BLaER1 treated with 17β-estradiol and CSF1 and Interleukin-3, amounts not matched to agents 10 nM and 100 nM (cell line): ENCODE measurements at regions not wholly inside any gene's neighbourhood (a gene's known extent, or its start where the extent isn't known, plus 50 kb on each side); places are given as distances from the start of the nearest gene placed in this dataset.
"Not testable (repeated sequence)": the region's sequence is repeated elsewhere in the genome, so short reads cannot be mapped to it uniquely, and the experiment has no call there.

Source experiments
- H3K27ac ChIP-seq, 11 experiments: shearing (Covaris generic); formaldehyde crosslinking; 2 replicates each; pipeline ENCODE4 v1.8.1; 2022
- H3K27me3 ChIP-seq, 11 experiments: shearing (Covaris generic); formaldehyde crosslinking; 2 replicates each; pipeline ENCODE4 v1.8.1; 2022
- H3K36me3 ChIP-seq, 11 experiments: shearing (Covaris generic); formaldehyde crosslinking; 2 replicates each; pipeline ENCODE4 v1.8.1; 2022
- H3K4me1 ChIP-seq, 10 experiments: shearing (Covaris generic); formaldehyde crosslinking; 2 replicates each; pipeline ENCODE4 v1.8.1; 2022
- H3K4me2 ChIP-seq, 11 experiments: shearing (Covaris generic); formaldehyde crosslinking; 2 replicates each; pipeline ENCODE4 v1.8.1; 2022
- H3K4me3 ChIP-seq, 10 experiments: shearing (Covaris generic); formaldehyde crosslinking; 2 replicates each; pipeline ENCODE4 v1.8.1; 2022
- H3K9ac ChIP-seq, 11 experiments: shearing (Covaris generic); formaldehyde crosslinking; 2 replicates each; pipeline ENCODE4 v1.8.1; 2022
- H3K9me3 ChIP-seq, 11 experiments: shearing (Covaris generic); formaldehyde crosslinking; replicated peaks in 1 of 11; 2 replicates each; pipeline ENCODE4 v1.8.1; 2022
- H4K20me1 ChIP-seq, 11 experiments: shearing (Covaris generic); formaldehyde crosslinking; 2 replicates each; pipeline ENCODE4 v1.8.1; 2022
- Cebpa-rat ChIP-seq, 11 experiments: shearing (Covaris generic); IDR thresholded peaks; 2 replicates each; pipeline ENCODE4 v1.8.1; 2022

DNA sequence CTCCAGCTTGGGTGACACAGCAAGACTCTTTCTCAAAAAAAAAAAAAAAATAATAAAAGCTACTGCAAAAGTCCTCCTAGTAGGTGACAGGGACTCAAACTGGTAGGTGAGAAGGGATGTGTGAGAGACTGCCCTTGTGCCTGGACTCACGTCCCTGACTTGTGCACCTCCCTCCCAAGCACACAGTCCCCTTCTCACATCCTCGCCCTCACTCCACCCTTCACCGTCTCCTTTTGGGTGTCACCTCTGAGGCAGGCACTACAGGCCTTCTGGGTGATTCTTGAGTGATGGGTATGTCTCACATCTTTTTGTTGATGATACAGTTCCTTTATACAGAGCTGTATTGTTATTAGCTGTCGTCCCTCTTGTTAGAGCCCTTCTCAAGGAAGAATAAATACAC is 170.5 kb downstream of the TM9SF2 start:
- Histone ChIP-seq H3K36me3 (no peaks in the 10 kb centered on the region), H3K9me3 (peaks cover 0 to 7% (median 0%) of the 10 kb centered on the region in 11 experiments; a peak in 4 of 22 replicates), H3K27ac (no peak overlapping the region), H3K9ac (no peak overlapping the region), H3K4me3 (no peak overlapping the region), H3K27me3 (no peaks in the 10 kb centered on the region), H4K20me1 (no peaks in the 10 kb centered on the region), H3K4me1 (no peaks in the 10 kb centered on the region; a peak in 1 of 20 replicates), H3K4me2 (no peak overlapping the region)
- no peak for TF ChIP-seq Cebpa-rat (IDR thresholded peaks at IDR 0.05)

DNA sequence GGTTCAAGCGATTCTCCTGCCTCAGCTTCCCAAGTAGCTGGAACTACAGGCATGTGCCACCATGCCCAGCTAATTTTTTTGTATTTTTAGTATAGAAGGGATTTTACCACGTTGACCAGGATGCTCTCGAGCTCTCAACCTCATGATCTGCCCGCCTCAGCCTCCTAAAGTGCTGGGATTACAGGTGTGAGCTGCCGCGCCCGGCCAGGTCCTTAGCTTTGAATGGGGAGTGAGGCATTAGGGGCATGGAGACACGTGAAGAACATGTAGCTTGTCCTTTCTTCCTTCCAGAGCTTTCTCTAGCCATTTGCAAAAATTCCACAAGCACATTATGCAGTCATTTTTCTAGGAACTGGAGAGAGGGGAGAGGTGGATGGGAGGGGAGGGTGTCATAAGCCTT is 167.8 kb downstream of the TM9SF2 start:
- not testable (repeated sequence) for H3K4me3 ChIP-seq, H3K27ac ChIP-seq, H3K4me1 ChIP-seq, H3K27me3 ChIP-seq, H4K20me1 ChIP-seq, H3K4me2 ChIP-seq, H3K9ac ChIP-seq, H3K9me3 ChIP-seq, H3K36me3 ChIP-seq

DNA sequence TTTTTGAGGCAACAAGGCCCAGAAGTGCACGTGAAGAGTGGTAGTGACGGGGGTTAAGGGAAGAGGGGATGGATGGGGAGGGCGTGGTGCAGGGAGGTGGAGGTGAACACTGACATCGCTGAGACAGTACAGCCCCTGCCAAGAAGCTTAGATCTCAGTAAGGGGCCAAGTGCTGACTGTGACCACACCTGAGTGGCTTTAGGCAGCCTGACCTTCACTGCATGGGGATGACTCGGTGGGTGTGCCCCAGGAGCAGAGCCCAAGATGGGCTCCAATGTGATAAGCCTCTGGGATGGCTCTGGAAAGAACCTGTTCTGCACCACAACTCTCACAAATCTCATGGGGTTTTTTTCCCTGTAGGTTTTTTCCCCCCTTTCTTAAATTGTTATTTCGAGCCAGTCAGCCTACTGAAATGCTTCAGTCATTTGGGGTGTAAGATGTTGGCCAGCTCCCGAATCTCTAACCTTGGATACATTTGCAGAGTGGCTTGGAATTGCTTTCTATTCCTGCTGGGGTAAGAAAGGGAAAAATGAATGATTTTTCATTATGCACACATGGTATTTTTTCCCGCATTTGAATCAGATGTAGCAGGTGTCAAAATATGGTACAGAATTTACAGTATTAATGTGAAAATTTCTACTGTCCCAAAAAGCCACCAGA is 165.0 kb downstream of the TM9SF2 start:
- H3K4me1 ChIP-seq, result no peaks in the 10 kb centered on the region
- H3K4me3 ChIP-seq, result no peak overlapping the region
- H3K9me3 ChIP-seq, result no peaks in the 10 kb centered on the region
- H3K27me3 ChIP-seq, result no peaks in the 10 kb centered on the region; a peak in 1 of 22 replicates
- H3K9ac ChIP-seq, result no peak overlapping the region
- no peak overlapping the region for H3K27ac ChIP-seq
- no peak overlapping the region for H3K4me2 ChIP-seq
- no peaks in the 10 kb centered on the region for H3K36me3 ChIP-seq
- no peaks in the 10 kb centered on the region for H4K20me1 ChIP-seq
- TF ChIP-seq Cebpa-rat (IDR thresholded peaks at IDR 0.05), result no peak

DNA sequence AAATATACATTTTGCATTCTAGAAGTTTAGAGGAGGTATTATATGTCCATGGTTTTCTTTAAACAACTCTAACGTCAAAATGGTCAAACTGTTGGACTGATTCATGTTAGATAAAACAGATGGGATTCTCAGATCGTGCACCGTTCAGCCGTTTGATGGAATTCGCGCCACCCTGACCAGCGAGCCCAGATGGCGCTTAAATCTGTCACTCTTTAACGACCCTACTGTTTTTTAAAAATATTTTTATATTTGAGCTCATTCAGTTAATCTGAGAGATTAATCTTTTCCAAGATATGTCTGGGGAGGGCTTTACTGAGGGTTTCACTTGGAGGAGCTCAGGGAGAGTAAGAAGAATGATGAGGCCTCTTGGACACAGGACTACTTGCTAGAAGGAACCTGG is 164.4 kb downstream of the TM9SF2 start:
- H4K20me1 ChIP-seq, result no peaks in the 10 kb centered on the region
- H3K4me1 ChIP-seq, result no peaks in the 10 kb centered on the region
- TF ChIP-seq Cebpa-rat (IDR thresholded peaks at IDR 0.05), result no peak
- no peak overlapping the region for H3K9ac ChIP-seq
- H3K4me3 ChIP-seq, result no peak overlapping the region
- no peaks in the 10 kb centered on the region; a peak in 1 of 22 replicates for H3K27me3 ChIP-seq
- H3K36me3 ChIP-seq, result no peaks in the 10 kb centered on the region
- H3K9me3 ChIP-seq, result no peaks in the 10 kb centered on the region
- no peak overlapping the region for H3K27ac ChIP-seq
- no peak overlapping the region for H3K4me2 ChIP-seq

DNA sequence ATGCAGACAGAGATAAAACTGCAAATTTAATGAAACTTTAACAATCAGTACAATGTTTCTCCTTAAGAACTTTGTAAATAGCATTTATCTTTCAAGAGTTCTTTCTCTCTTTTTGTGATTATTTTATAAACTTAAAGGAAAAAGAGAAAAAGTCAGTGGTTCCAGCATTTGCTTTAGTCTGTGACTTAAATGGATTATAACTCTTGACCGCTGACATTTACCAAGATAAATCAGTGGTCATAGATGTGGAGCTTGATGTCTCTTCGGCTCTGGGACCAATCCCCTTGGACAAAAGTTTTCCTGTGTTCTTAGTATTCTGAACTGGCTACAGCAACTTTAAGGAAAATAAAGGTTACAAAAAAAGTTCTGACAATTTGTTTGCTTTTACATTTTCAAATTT is 162.6 kb downstream of the TM9SF2 start:
- H3K36me3 ChIP-seq, result no peaks in the 10 kb centered on the region
- no peak overlapping the region for H3K9ac ChIP-seq
- no peaks in the 10 kb centered on the region for H3K9me3 ChIP-seq
- H4K20me1 ChIP-seq, result no peaks in the 10 kb centered on the region
- no peak overlapping the region for H3K4me3 ChIP-seq
- TF ChIP-seq Cebpa-rat (IDR thresholded peaks at IDR 0.05), result no peak
- H3K4me1 ChIP-seq, result peaks cover 0 to 6% (median under 1%) of the 10 kb centered on the region in 10 experiments; a peak in 4 of 20 replicates
- no peak overlapping the region for H3K4me2 ChIP-seq
- no peak overlapping the region for H3K27ac ChIP-seq
- peaks cover 0 to 15% (median 0%) of the 10 kb centered on the region in 11 experiments; a peak in 7 of 22 replicates for H3K27me3 ChIP-seq

DNA sequence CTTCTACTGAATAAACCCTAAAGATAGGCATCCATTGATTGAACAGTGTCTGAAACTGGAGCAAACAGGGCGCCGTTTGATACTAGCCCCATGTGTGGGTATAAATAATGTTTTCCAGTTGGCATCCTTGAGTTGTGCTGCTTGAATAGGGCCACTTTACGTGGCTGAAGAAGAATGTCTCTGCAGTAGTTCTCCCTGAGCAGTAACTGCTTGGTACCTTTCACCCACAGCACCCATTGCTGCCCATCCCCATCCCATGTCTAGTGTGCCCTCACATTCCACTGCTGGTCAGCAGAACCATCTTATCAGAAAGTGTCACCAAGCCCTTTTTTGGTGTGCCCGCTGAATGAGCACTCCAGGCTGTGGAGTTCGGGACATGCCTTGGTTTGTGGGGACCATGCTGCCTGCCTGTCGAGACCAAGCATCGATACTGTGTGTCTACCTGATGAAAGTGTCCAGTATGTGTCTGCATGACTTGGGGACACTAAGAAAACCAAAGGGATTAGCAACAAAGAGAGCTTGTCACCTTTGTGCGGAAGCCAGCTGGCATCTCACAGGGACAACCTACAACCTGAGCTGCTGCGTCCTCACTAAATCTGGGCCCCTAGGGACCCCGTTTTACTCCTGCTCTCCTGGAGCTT is 162.0 kb downstream of the TM9SF2 start:
- no peak overlapping the region for H3K4me2 ChIP-seq

DNA sequence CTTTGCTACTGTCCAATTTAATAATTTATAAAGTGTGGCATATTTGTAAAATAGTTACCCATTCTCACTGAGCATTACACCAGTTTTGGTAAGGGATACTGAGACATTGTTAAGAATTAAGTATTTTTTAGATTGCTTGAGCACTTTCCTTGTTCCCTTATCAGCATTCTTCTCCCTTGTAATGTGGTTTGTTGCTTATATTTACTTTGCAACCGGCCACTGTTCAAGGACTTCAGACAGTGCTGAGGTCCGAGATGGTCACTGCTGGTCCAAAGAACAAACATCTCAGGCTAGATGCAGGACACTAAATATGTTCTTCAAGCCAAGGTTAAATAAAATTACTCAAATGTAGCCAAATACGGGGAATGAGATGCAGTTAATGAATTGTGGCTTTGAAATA is 161.4 kb downstream of the TM9SF2 start:
- Histone ChIP-seq H3K36me3 (no peaks in the 10 kb centered on the region), H3K9ac (no peak overlapping the region), H3K9me3 (no peaks in the 10 kb centered on the region), H3K4me2 (no peak overlapping the region), H3K27ac (no peak overlapping the region), H3K4me1 (peaks cover 3 to 17% (median 9%) of the 10 kb centered on the region in 10 experiments; a peak in 14 of 20 replicates), H4K20me1 (no peaks in the 10 kb centered on the region), H3K4me3 (no peak overlapping the region), H3K27me3 (peaks cover 6 to 28% (median 10%) of the 10 kb centered on the region in 11 experiments)
- no peak for TF ChIP-seq Cebpa-rat (IDR thresholded peaks at IDR 0.05)

More for the DNA sequence above, 162.0 kb downstream of the TM9SF2 start:
- Histone ChIP-seq H3K4me1 (peaks cover 0 to 10% (median 3%) of the 10 kb centered on the region in 10 experiments; a peak in 11 of 20 replicates), H3K36me3 (no peaks in the 10 kb centered on the region), H3K27ac (no peak overlapping the region), H3K4me3 (no peak overlapping the region), H3K9me3 (no peaks in the 10 kb centered on the region), H4K20me1 (no peaks in the 10 kb centered on the region), H3K9ac (no peak overlapping the region), H3K27me3 (peaks cover 0 to 21% (median 4%) of the 10 kb centered on the region in 11 experiments; a peak in 16 of 22 replicates)
- TF ChIP-seq Cebpa-rat (IDR thresholded peaks at IDR 0.05), result no peak

DNA sequence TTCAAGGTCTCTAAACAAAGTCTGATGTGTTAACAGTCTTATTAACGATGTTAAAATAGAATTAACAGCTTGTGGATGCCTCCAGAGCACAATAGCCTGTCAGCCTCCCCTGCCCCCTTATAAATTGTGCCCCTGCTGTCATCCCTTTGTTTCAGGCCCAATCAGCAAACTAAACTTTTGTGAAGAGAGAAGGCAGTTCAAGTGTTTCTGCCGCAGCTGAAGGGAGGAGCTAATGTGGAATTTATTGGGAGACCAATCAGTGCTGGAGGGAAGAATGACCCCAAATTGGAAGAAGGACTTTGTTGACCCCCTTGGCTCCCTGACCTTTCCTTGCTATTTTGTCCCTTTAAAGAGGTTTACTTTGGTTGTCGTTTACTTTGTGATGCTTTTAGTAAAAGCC is 160.5 kb downstream of the TM9SF2 start:
- H3K36me3 ChIP-seq, result no peaks in the 10 kb centered on the region
- no peak overlapping the region for H3K4me2 ChIP-seq
- no peak overlapping the region for H3K4me3 ChIP-seq
- no peak overlapping the region for H3K9ac ChIP-seq
- peaks cover 15 to 36% (median 19%) of the 10 kb centered on the region in 11 experiments for H3K27me3 ChIP-seq
- no peak for TF ChIP-seq Cebpa-rat (IDR thresholded peaks at IDR 0.05)
- H3K4me1 ChIP-seq, result peaks cover 5 to 22% (median 11%) of the 10 kb centered on the region in 10 experiments; a peak in 14 of 20 replicates
- H4K20me1 ChIP-seq, result 0 out of 22 replicates have a peak, but pooled peaks cover 0 to 3% (median 0%) of the 10 kb centered on the region in 11 experiments
- H3K9me3 ChIP-seq, result no peaks in the 10 kb centered on the region
- H3K27ac ChIP-seq, result no peak overlapping the region

DNA sequence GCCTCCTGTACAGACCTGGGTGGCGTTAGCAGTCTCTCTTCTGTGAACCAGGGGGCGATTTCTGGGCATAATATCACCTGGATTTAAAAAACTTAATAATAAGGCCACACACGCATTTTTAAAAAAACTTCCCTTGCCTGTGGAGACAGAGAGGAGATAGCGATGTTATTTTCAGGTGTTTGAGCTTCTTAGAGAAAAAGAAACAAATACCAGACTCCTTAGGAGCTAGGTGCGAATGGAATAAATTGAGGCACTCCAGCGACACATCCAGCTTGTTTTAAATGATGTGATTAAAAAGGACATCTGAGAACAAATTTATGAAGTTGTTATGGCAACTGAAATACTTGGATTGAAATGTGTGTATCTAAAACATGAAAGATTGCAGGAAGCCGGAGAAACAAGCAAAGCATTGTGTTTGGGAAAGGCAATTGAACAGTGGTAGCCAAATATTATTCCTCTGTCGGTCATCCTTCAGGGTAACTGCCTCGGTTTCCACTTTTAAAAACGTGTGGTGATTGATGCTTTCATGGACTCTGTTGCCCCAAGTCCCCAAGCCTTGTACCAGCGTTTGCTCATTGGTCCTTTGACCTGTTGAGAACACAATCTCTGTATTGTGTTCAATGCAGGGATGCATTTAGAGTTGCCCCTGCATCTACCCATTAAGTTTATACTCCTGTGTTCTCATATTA is 158.7 kb downstream of the TM9SF2 start:
- Histone ChIP-seq H4K20me1 (peaks cover 0 to 3% (median 0%) of the 10 kb centered on the region in 11 experiments; a peak in 1 of 22 replicates), H3K36me3 (no peaks in the 10 kb centered on the region), H3K4me3 (no peak overlapping the region), H3K27ac (no peak overlapping the region), H3K4me2 (no peak overlapping the region), H3K9ac (no peak overlapping the region), H3K9me3 (no peaks in the 10 kb centered on the region), H3K27me3 (peaks cover 16 to 41% (median 21%) of the 10 kb centered on the region in 11 experiments), H3K4me1 (peaks cover 5 to 28% (median 12%) of the 10 kb centered on the region in 10 experiments; a peak in 15 of 20 replicates)
- no peak for TF ChIP-seq Cebpa-rat (IDR thresholded peaks at IDR 0.05)
